RWPE1 (cell line): ENCODE measurements at regions not wholly inside any gene's neighbourhood (a gene's known extent, or its start where the extent isn't known, plus 50 kb on each side); places are given as distances from the start of the nearest gene placed in this dataset.

Source experiments
- CTCF ChIA-PET: fragments of 350-600 bp; sonication (Branson Sonifier 250); formaldehyde crosslinking; extraction: SDS; loops from one replicate; lab custom pipeline; 2021; lab: Yijun Ruan, JAX
- POLR2A ChIA-PET: fragments of 400-600 bp; formaldehyde crosslinking; extraction: SDS; loops from one replicate; lab custom pipeline; 2020; ENCODE audit warnings: antibody characterized with exemption; ENCODE audit not compliant: low non-redundant PET; lab: Yijun Ruan, JAX
- DNase-seq: peaks from one replicate; pipeline ENCODE4 v3.0.0; 2012; ENCODE audit warnings: low spot score
- H3K27ac ChIP-seq: fragments of 450-650 bp; 2 replicates; pipeline ENCODE4 v1.5.1; 2017
- CTCF ChIP-seq: fragments of 450-650 bp; conservative IDR thresholded peaks from 2 replicates; pipeline ENCODE4 v1.5.1; 2017; ENCODE audit warnings: low read depth, mild to moderate bottlenecking

- TF ChIP-seq CTCF, result no peak
- H3K27ac ChIP-seq, result no peak overlapping the region
- ChIA-PET POLR2A (no interaction called here), CTCF (interaction anchor here (0.6 kb wide), 1 partner anchor 152 kb away, joined by 4 read pairs; no protein-coding TSS in a partner anchor)
- DNase-seq, result no peak
These were observed 220.9 kb downstream of the GADD45G start for GRCh38 chr9:89825669-89826068.

GRCh38 chr9:89826186-89826585, 221.4 kb downstream of the GADD45G start:
- ChIA-PET POLR2A (no interaction called here), CTCF (interaction anchor here (0.6 kb wide), 1 partner anchor 471 kb away, joined by 3 read pairs; no protein-coding TSS in a partner anchor)
- no peak for DNase-seq
- no peak for TF ChIP-seq CTCF
- no peak overlapping the region for H3K27ac ChIP-seq

- no peak overlapping the region for H3K27ac ChIP-seq
- ChIA-PET POLR2A (no interaction called here), CTCF (interaction anchor here (0.6 to 1.3 kb wide), 3 partner anchors 18 to 231 kb away, joined by 3 to 4 read pairs (median 3); no protein-coding TSS in a partner anchor)
- DNase-seq, result no peak
- no peak for TF ChIP-seq CTCF
These were observed 224.5 kb downstream of the GADD45G start for GRCh38 chr9:89829346-89829745.

- ChIA-PET CTCF (interaction anchor here (0.5 kb wide), 1 partner anchor 11 kb away, joined by 3 read pairs; no protein-coding TSS in a partner anchor), POLR2A (no interaction called here)
- no peak overlapping the region for H3K27ac ChIP-seq
- no peak for TF ChIP-seq CTCF
- no peak for DNase-seq
These were observed 230.9 kb downstream of the GADD45G start for GRCh38 chr9:89835666-89836065.

- DNase-seq, result no peak
- no peak overlapping the region for H3K27ac ChIP-seq
- TF ChIP-seq CTCF, result no peak
- ChIA-PET POLR2A (no interaction called here), CTCF (interaction anchor here (0.6 kb wide), 1 partner anchor 262 kb away, joined by 3 read pairs; no protein-coding TSS in a partner anchor)
These were observed 232.5 kb downstream of the GADD45G start for GRCh38 chr9:89837162-89837933.

GRCh38 chr9:89837934-89838310, 233.1 kb downstream of the GADD45G start:
- no peak overlapping the region for H3K27ac ChIP-seq
- no peak for DNase-seq
- ChIA-PET POLR2A (no interaction called here), CTCF (no interaction called here)
- TF ChIP-seq CTCF, result no peak
